ENCODE measurements at regions not wholly inside any gene's neighbourhood (a gene's known extent, or its start where the extent isn't known, plus 50 kb on each side); places are given as distances from the start of the nearest gene placed in this dataset.
A peak's percentile ranks its signal among the peaks of the same experiment; 100 is the strongest.

GRCh38 chr9:73219985-73220626 is 68.4 kb downstream of the ANXA1 start:
- ATAC-seq, result peak in 1 of 2 donors; percentile 60
- in situ Hi-C loops (cut with MboI; ENCODE audit: low sequenced_read_pairs in 4 of 4), result loop anchor here in 1 of 4 donors (25.0 kb wide), 1 partner anchor 1342 kb away; no protein-coding TSS in a partner anchor
- H3K27ac ChIP-seq, result no peak overlapping the region
- H3K27me3 ChIP-seq, result no peaks in the 10 kb centered on the region
- no peak overlapping the region for H3K4me3 ChIP-seq
- H3K4me1 ChIP-seq, result no peaks in the 10 kb centered on the region
- no peaks in the 10 kb centered on the region for H3K9me3 ChIP-seq
- no peak for DNase-seq
- no peak for TF ChIP-seq POLR2A (IDR thresholded peaks at IDR 0.05)
- TF ChIP-seq, protein P1, sequence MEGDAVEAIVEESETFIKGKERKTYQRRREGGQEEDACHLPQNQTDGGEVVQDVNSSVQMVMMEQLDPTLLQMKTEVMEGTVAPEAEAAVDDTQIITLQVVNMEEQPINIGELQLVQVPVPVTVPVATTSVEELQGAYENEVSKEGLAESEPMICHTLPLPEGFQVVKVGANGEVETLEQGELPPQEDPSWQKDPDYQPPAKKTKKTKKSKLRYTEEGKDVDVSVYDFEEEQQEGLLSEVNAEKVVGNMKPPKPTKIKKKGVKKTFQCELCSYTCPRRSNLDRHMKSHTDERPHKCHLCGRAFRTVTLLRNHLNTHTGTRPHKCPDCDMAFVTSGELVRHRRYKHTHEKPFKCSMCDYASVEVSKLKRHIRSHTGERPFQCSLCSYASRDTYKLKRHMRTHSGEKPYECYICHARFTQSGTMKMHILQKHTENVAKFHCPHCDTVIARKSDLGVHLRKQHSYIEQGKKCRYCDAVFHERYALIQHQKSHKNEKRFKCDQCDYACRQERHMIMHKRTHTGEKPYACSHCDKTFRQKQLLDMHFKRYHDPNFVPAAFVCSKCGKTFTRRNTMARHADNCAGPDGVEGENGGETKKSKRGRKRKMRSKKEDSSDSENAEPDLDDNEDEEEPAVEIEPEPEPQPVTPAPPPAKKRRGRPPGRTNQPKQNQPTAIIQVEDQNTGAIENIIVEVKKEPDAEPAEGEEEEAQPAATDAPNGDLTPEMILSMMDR (IDR thresholded peaks at IDR 0.05 in 4 of 5, conservative IDR thresholded peaks at IDR 0.05 in 1 of 5), result no peak
- intact Hi-C loops (cut with DNase I; ENCODE audit: low total_unique reads), result no loop called here
- no peaks in the 10 kb centered on the region for H3K36me3 ChIP-seq

DNA sequence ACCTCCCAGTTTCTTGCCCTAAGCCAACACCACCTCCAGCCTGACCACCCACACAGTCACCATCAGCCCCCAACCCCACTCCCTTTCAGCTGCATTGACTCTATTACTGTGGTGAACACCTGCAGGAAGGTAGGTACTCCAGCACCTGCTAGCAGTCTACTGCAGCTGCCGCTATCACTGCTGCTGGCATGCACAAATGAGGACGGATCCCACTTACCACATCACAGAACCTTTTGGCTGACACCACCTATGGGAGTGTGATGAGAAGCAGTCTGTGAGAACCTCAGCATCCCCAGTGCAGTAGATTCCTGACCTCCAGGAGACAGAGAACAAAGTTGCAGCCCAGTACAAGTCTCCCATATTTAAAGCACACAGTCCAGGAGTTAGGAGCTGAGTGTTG is 71.9 kb downstream of the ANXA1 start:
- TF ChIP-seq POLR2A (IDR thresholded peaks at IDR 0.05), result no peak
- TF ChIP-seq, protein P1 (IDR thresholded peaks at IDR 0.05 in 4 of 5, conservative IDR thresholded peaks at IDR 0.05 in 1 of 5), result no peak
- Histone ChIP-seq H3K4me1 (no peaks in the 10 kb centered on the region), H3K36me3 (no peaks in the 10 kb centered on the region), H3K9me3 (no peaks in the 10 kb centered on the region), H3K27ac (no peak overlapping the region), H3K27me3 (no peaks in the 10 kb centered on the region), H3K4me3 (no peak overlapping the region)
- in situ Hi-C loops (cut with MboI; ENCODE audit: low sequenced_read_pairs in 4 of 4), result loop anchor here in 1 of 4 donors (25.0 kb wide), 1 partner anchor 1339 kb away; no protein-coding TSS in a partner anchor
- intact Hi-C loops (cut with DNase I; ENCODE audit: low total_unique reads), result no loop called here
- DNase-seq (no peak), ATAC-seq (no peak)

DNA sequence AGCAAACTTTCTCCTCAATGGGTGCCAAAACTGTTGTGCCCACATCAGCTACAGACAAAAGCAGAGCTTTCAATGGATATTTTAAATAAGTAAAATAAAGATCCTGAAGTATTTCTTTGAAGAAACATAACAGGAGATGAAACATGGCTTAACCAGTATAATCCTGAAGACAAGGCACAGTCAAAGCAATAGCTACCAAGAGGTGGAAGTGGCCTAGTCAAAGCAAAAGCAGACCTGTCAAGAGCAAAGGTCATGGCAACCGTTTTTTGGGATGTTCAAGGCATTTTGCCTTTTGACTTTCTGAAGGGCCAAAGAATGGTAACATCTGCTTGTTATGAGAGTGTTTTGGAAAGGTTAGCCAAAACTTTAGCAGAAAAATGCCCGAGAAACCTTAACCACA is 77.9 kb downstream of the ANXA1 start:
- no peak overlapping the region for H3K27ac ChIP-seq
- intact Hi-C loops (cut with DNase I; ENCODE audit: low total_unique reads), result no loop called here
- H3K9me3 ChIP-seq, result no peaks in the 10 kb centered on the region
- H3K36me3 ChIP-seq, result no peaks in the 10 kb centered on the region
- ATAC-seq (no peak), DNase-seq (no peak)
- H3K4me1 ChIP-seq, result no peaks in the 10 kb centered on the region
- H3K27me3 ChIP-seq, result no peaks in the 10 kb centered on the region
- no peak overlapping the region for H3K4me3 ChIP-seq
- TF ChIP-seq POLR2A (IDR thresholded peaks at IDR 0.05), result no peak
- in situ Hi-C loops (cut with MboI; ENCODE audit: low sequenced_read_pairs in 4 of 4), result no loop called here

- intact Hi-C loops (cut with DNase I; ENCODE audit: low total_unique reads) (no loop called here), in situ Hi-C loops (cut with MboI; ENCODE audit: low sequenced_read_pairs in 4 of 4) (no loop called here)
- ATAC-seq, result no peak
- H3K4me3 ChIP-seq, result no peak overlapping the region
- H3K9me3 ChIP-seq, result no peaks in the 10 kb centered on the region
- H3K27me3 ChIP-seq, result no peaks in the 10 kb centered on the region
- no peak overlapping the region for H3K27ac ChIP-seq
- DNase-seq, result no peak
- no peaks in the 10 kb centered on the region for H3K36me3 ChIP-seq
- H3K4me1 ChIP-seq, result no peaks in the 10 kb centered on the region
- TF ChIP-seq, protein P1 (IDR thresholded peaks at IDR 0.05 in 4 of 5, conservative IDR thresholded peaks at IDR 0.05 in 1 of 5), result no peak
- TF ChIP-seq POLR2A (IDR thresholded peaks at IDR 0.05), result no peak
These were observed 78.6 kb downstream of the ANXA1 start for GRCh38 chr9:73230251-73230650.

GRCh38 chr9:73231203-73231602 is 79.5 kb downstream of the ANXA1 start:
- Histone ChIP-seq H3K4me3 (no peak overlapping the region), H3K36me3 (no peaks in the 10 kb centered on the region), H3K9me3 (no peaks in the 10 kb centered on the region), H3K4me1 (no peaks in the 10 kb centered on the region), H3K27ac (no peak overlapping the region), H3K27me3 (no peaks in the 10 kb centered on the region)
- TF ChIP-seq POLR2A (IDR thresholded peaks at IDR 0.05), result no peak
- TF ChIP-seq, protein P1 (IDR thresholded peaks at IDR 0.05 in 4 of 5, conservative IDR thresholded peaks at IDR 0.05 in 1 of 5), result no peak
- ATAC-seq, result no peak
- no peak for DNase-seq
- intact Hi-C loops (cut with DNase I; ENCODE audit: low total_unique reads), result no loop called here
- in situ Hi-C loops (cut with MboI; ENCODE audit: low sequenced_read_pairs in 4 of 4), result no loop called here

Data from gastrocnemius medialis (tissue), 4 donors.